ENCODE measurements at regions not wholly inside any gene's neighbourhood (a gene's known extent, or its start where the extent isn't known, plus 50 kb on each side); places are given as distances from the start of the nearest gene placed in this dataset.

- no peak for DNase-seq
- Histone ChIP-seq H3K4me1 (ENCODE audit: control insufficient read depth, insufficient read depth, low read length) (no peaks in the 10 kb centered on the region), H3K18ac (ENCODE audit: low read depth, low read length) (no peak overlapping the region), H3K4me3 (ENCODE audit: insufficient read depth, low read depth, low read length) (no peak overlapping the region), H3K9me3 (ENCODE audit: control insufficient read depth, insufficient read depth, low read length) (no peaks in the 10 kb centered on the region), H3K56ac (ENCODE audit: extremely low read depth, insufficient read depth, low read length) (no peak overlapping the region), H3K4me2 (ENCODE audit: low read depth, low read length) (no peak overlapping the region), H2BK120ac (ENCODE audit: low read depth, low read length) (no peak overlapping the region), H3K79me1 (ENCODE audit: low read depth in 1 of 2, low read length in 2 of 2) (no peaks in the 10 kb centered on the region), H2AK9ac (replicated peaks; ENCODE audit: low read depth, low read length, poor library complexity) (no peak overlapping the region), H4K5ac (ENCODE audit: low read depth, low read length) (no peak overlapping the region), H3K23ac (ENCODE audit: low read depth, low read length) (no peak overlapping the region), H3K9ac (ENCODE audit: low read depth, low read length) (no peak overlapping the region), H2AK5ac (ENCODE audit: low read depth, low read length) (no peak overlapping the region), H3K4ac (ENCODE audit: low read depth, low read length) (no peak overlapping the region), H2BK20ac (ENCODE audit: low read depth, low read length) (no peak overlapping the region), H3K36me3 (ENCODE audit: control insufficient read depth, insufficient read depth, low read length) (no peaks in the 10 kb centered on the region), H2AFZ (replicated peaks; ENCODE audit: low read length, poor library complexity) (no peak overlapping the region), H2BK15ac (ENCODE audit: low read depth, low read length) (no peak overlapping the region), H4K8ac (ENCODE audit: low read depth in 2 of 2, low read length in 2 of 2) (no peak overlapping the region), H3K27ac (ENCODE audit: insufficient read depth, low read length) (no peak overlapping the region), H3K9me1 (ENCODE audit: insufficient read depth, low read length) (no peaks in the 10 kb centered on the region), H3K14ac (replicated peaks; ENCODE audit: low read depth, low read length) (no peak overlapping the region), H4K91ac (ENCODE audit: insufficient read depth, low read depth, low read length) (no peak overlapping the region), H4K20me1 (ENCODE audit: insufficient read depth, low read length) (no peaks in the 10 kb centered on the region), H3K27me3 (ENCODE audit: control insufficient read depth, insufficient read depth, low read length) (peaks cover 5% of the 10 kb centered on the region), H2BK5ac (ENCODE audit: low read depth, low read length, poor library complexity, severe bottlenecking) (no peak overlapping the region)
- ChIA-PET CTCF (no interaction called here), POLR2A (ENCODE audit: unreplicated experiment) (no interaction called here)
- no peak for ATAC-seq (ENCODE audit: low read depth)
- 80% methylated on average over 2 of the region's 4 CpGs; no CpG with 5 or more reads in 1 of the 2 experiments for WGBS, 2 experiments (ENCODE audit: extremely low coverage in 2 of 2, insufficient read length in 1 of 2)
- BruUV-seq (replicated peaks), result no TSS peak
- no peak for TF ChIP-seq MAZ (IDR thresholded peaks at IDR 0.05; ENCODE audit: borderline replicate concordance, low read depth, low read length)
- TF ChIP-seq CTCF (conservative IDR thresholded peaks at IDR 0.05; ENCODE audit: low read depth, low read length), result no peak
- no peak for TF ChIP-seq SMC3 (IDR thresholded peaks at IDR 0.05; ENCODE audit: low read depth, low read length)
- no peak for TF ChIP-seq CHD1 (IDR thresholded peaks at IDR 0.05; ENCODE audit: low read depth, low read length)
- intact Hi-C loops (cut with micrococcal nuclease) (no loop called here), in situ Hi-C loops (cut with MboI; ENCODE audit: low sequenced_read_pairs) (no loop called here), dilution Hi-C loops (cut with HindIII; ENCODE audit: low sequenced_read_pairs, unreplicated experiment) (no loop called here)
Observed at GRCh38 chr7:45259227-45259596, 101.6 kb downstream of the RAMP3 start.
